NCI-H1694 (cell line): ENCODE measurements at regions not wholly inside any gene's neighbourhood (a gene's known extent, or its start where the extent isn't known, plus 50 kb on each side); places are given as distances from the start of the nearest gene placed in this dataset.

ENCODE experiments used
- DNase-seq: peaks from one replicate; lab custom pipeline; 2025; lab: John Stamatoyannopoulos, UW

- no peak for DNase-seq
Measured at GRCh38 chr1:229064320-229065168, 206.4 kb upstream of the RAB4A start.

- no peak for DNase-seq
Measured at GRCh38 chr1:229065613-229066012, 205.3 kb upstream of the RAB4A start.

GRCh38 chr1:229066591-229066990 lies 204.3 kb upstream of the RAB4A start:
- no peak for DNase-seq

GRCh38 chr1:229067546-229067945 lies 203.4 kb upstream of the RAB4A start:
- no peak for DNase-seq

- DNase-seq: no peak
Measured at GRCh38 chr1:229068270-229068987, 202.5 kb upstream of the RAB4A start.

- no peak for DNase-seq
Measured at GRCh38 chr1:229069176-229069575, 201.7 kb upstream of the RAB4A start.

DNA sequence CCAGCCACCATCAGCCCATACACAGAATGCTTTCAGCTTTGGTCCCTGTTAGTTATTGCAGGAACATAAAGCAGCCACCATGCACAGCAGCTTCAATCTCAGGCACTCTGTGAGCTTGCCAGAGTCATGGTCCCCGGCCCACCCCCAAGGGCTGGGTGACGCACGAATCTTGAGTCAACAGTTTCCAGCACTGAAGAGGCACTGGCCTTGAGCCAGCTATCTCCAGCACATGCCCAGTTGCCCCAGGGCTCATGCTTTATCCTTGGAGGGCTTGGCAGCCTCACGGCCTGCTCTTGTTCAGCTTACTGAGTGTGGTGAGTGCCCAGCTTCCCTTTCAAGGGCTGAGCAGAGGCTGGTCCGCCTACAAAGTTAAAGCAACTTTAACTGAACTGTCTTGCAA lies 200.7 kb upstream of the RAB4A start:
- DNase-seq: no peak

DNA sequence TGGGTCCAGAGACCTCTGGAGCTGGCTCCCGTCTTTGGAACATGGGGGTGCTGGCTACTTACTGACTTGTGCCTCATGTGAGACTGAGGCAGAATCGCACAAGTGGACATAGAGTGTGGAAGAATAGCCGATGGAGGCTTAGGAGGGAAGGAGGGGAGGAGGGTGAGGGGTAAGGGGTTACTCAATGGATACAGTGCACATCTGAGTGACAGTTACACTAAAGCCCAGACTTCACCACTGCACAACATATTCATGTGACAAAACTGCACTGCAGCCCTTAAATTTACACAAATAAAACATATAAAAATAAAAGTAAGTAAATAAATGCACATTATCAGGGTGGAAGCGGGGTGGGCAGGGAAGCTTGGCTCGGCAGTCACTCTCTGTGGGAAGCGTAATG lies 197.7 kb upstream of the RAB4A start:
- DNase-seq: no peak

GRCh38 chr1:229075217-229075616 lies 195.7 kb upstream of the RAB4A start:
- no peak for DNase-seq

DNA sequence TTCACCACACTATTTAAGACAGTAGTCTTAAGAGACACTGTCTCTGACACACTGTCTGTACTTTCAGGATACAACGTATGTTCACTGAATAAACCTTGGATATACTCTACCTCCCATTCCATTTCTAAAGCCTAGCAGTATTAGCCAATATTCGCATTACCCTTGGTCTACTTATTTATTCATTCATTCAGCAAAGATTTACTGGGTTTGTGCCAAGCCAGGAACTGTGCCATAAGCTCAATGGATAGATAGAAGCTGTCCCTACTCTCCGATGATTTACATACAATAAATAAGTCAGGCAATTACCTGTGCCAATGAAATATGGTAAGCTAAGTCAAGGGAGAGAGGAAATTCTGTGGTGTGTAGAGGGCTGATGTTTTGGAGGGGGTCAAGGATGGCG lies 195.2 kb upstream of the RAB4A start:
- DNase-seq: peak; percentile 93

DNA sequence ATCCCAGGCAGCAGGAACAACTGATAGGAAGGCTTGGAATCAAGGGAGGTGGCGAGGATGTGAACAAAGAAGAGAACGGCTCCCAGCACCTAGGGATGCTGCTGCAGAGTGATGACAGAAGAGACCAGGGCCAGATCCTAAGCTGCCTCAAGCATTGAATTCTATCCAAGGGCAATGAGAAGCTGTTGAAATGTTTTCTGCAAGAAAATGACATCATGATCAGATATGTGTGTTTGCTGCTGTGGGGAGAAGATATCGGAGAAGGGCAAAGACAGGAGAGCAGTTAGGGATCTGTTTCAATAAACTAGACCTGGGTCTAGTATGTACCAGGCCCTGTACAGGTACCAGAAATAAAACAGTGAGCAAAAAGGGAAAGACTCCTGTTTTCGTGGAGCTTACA lies 194.7 kb upstream of the RAB4A start:
- no peak for DNase-seq

- DNase-seq: no peak
Measured at GRCh38 chr1:229079016-229079595, 191.8 kb upstream of the RAB4A start.

DNA sequence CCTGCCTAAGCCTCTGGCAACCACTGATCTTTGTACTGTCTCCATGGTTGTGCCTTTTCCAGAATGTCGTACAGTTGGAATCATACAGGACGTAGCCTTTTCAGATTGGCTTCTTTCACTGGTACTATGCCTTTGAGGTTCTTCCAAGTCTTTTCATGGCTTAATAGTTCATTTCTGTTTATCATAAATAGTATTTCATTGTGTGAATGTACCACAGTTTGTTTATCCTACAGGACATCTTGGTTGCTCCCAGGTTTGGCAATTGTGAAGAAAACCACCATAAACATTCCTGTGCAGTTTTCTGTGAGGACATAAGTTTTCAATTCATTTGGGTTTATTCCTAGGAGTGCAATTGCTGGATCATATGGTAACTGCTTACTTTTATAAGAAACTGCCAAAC lies 190.6 kb upstream of the RAB4A start:
- DNase-seq: no peak

GRCh38 chr1:229085291-229085690 lies 185.6 kb upstream of the RAB4A start:
- DNase-seq: no peak

DNA sequence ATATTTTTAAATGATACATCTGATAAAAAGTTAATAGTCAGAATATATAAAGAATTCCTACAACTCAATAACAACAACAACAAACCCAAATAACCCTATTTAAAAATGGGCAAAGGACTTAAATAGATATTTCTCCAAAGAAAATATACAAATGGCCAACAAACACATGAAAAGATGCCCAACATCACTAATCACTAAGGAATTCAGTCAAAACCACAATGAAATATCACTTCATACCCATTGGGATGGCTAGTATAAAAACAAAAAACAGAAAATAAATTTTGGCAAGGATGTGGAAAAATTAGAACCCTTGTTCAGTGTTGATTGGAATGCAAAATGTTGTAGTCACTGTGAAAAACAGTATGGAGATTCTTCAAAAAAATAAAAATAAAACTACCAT lies 184.8 kb upstream of the RAB4A start:
- DNase-seq: no peak

DNA sequence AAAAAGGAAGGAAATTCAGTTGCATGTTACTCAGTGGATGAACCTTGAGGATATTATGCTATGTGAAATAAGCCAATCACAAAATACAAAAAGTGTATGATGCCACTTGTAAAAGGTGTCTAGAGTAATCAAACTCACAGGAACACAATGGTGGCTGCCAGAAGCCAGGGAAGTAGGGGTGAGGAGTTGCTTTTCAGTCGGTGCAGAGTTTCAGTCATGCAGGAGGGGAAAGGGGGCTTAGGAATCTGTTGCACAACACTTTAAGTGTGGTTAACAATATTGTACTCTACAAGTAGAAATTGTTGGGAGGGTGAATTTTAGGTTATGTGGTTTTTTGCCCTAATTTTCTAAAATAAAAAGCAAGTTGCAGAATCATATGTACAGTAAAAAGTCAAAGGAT lies 184.2 kb upstream of the RAB4A start:
- no peak for DNase-seq

- DNase-seq: no peak
Measured at GRCh38 chr1:229087339-229087738, 183.6 kb upstream of the RAB4A start.

GRCh38 chr1:229087906-229088305 lies 183.0 kb upstream of the RAB4A start:
- no peak for DNase-seq

GRCh38 chr1:229088711-229089110 lies 182.2 kb upstream of the RAB4A start:
- DNase-seq: no peak

- no peak for DNase-seq
Measured at GRCh38 chr1:229089586-229090208, 181.2 kb upstream of the RAB4A start.

GRCh38 chr1:229091721-229092136 lies 179.2 kb upstream of the RAB4A start:
- DNase-seq: no peak

GRCh38 chr1:229092377-229093237 lies 178.3 kb upstream of the RAB4A start:
- no peak for DNase-seq
